ENCODE measurements at regions not wholly inside any gene's neighbourhood (a gene's known extent, or its start where the extent isn't known, plus 50 kb on each side); places are given as distances from the start of the nearest gene placed in this dataset.
A peak's percentile ranks its signal among the peaks of the same experiment; 100 is the strongest.
"Not testable (repeated sequence)": the region's sequence is repeated elsewhere in the genome, so short reads cannot be mapped to it uniquely, and the experiment has no call there.

- ATAC-seq; intact Hi-C loops (cut with DNase I); DNase-seq (ENCODE audit: missing footprints): not testable (repeated sequence)
These were observed 61.7 kb upstream of the DLG1 start for GRCh38 chr3:197360095-197360494.

GRCh38 chr3:197359476-197359875 lies 61.1 kb upstream of the DLG1 start:
- intact Hi-C loops (cut with DNase I); ATAC-seq; DNase-seq (ENCODE audit: missing footprints): not testable (repeated sequence)

GRCh38 chr3:197356741-197357140 lies 58.3 kb upstream of the DLG1 start:
- DNase-seq (ENCODE audit: missing footprints) (no peak), ATAC-seq (no peak)
- intact Hi-C loops (cut with DNase I): no loop called here

GRCh38 chr3:197356275-197356674 lies 57.9 kb upstream of the DLG1 start:
- intact Hi-C loops (cut with DNase I): no loop called here
- DNase-seq (ENCODE audit: missing footprints) (no peak), ATAC-seq (peak; percentile 68)

GRCh38 chr3:197355713-197356112 lies 57.3 kb upstream of the DLG1 start:
- intact Hi-C loops (cut with DNase I): no loop called here
- ATAC-seq (no peak), DNase-seq (ENCODE audit: missing footprints) (no peak)

- DNase-seq (ENCODE audit: missing footprints) (peak; percentile 77), ATAC-seq (peak; percentile 27)
- intact Hi-C loops (cut with DNase I): no loop called here
These were observed 56.2 kb upstream of the DLG1 start for GRCh38 chr3:197354568-197355001.

- intact Hi-C loops (cut with DNase I): no loop called here
- DNase-seq (ENCODE audit: missing footprints): no peak
- ATAC-seq: no peak
These were observed 55.6 kb upstream of the DLG1 start for GRCh38 chr3:197353867-197354567.

- DNase-seq (ENCODE audit: missing footprints) (no peak), ATAC-seq (no peak)
- intact Hi-C loops (cut with DNase I): no loop called here
These were observed 54.8 kb upstream of the DLG1 start for GRCh38 chr3:197353001-197353866.

GRCh38 chr3:197352382-197352781 lies 54.0 kb upstream of the DLG1 start:
- intact Hi-C loops (cut with DNase I): no loop called here
- ATAC-seq (peak; percentile 82), DNase-seq (ENCODE audit: missing footprints) (peak; percentile 76)

- ATAC-seq (no peak), DNase-seq (ENCODE audit: missing footprints) (no peak)
- intact Hi-C loops (cut with DNase I): no loop called here
These were observed 52.0 kb upstream of the DLG1 start for GRCh38 chr3:197350446-197350845.

GRCh38 chr3:197349368-197349767 lies 51.0 kb upstream of the DLG1 start:
- intact Hi-C loops (cut with DNase I): no loop called here
- ATAC-seq: no peak
- DNase-seq (ENCODE audit: missing footprints): no peak
